ENCODE measurements at regions not wholly inside any gene's neighbourhood (a gene's known extent, or its start where the extent isn't known, plus 50 kb on each side); places are given as distances from the start of the nearest gene placed in this dataset.

GRCh38 chr18:25927830-25928229 is 162.6 kb downstream of the SS18 start:
- no peak for TF ChIP-seq YY1 (IDR thresholded peaks at IDR 0.05; ENCODE audit: low read depth)
- TF ChIP-seq USF1 (IDR thresholded peaks at IDR 0.05): no peak
- TF ChIP-seq TAF1 (IDR thresholded peaks at IDR 0.05; ENCODE audit: low read depth): no peak
- no peak for TF ChIP-seq EGR1 (IDR thresholded peaks at IDR 0.05)
- no peak for TF ChIP-seq FOXM1 (IDR thresholded peaks at IDR 0.05; ENCODE audit: borderline replicate concordance, low read depth)
- TF ChIP-seq TEAD4 (IDR thresholded peaks at IDR 0.05): no peak
- no peak for TF ChIP-seq CREB1 (IDR thresholded peaks at IDR 0.05; ENCODE audit: low read depth)
- TF ChIP-seq RAD21 (IDR thresholded peaks at IDR 0.05; ENCODE audit: low read depth): no peak
- TF ChIP-seq CEBPB (IDR thresholded peaks at IDR 0.05): no peak
- no peak for TF ChIP-seq NFIC (IDR thresholded peaks at IDR 0.05)
- TF ChIP-seq MAX (IDR thresholded peaks at IDR 0.05): no peak
- no peak for TF ChIP-seq TCF12 (IDR thresholded peaks at IDR 0.05; ENCODE audit: low read depth)
- TF ChIP-seq ZBTB7A (IDR thresholded peaks at IDR 0.05; ENCODE audit: low read depth): no peak
- no peak for TF ChIP-seq REST (IDR thresholded peaks at IDR 0.05; ENCODE audit: low read depth)
- TF ChIP-seq EP300 (IDR thresholded peaks at IDR 0.05; ENCODE audit: borderline replicate concordance): no peak

GRCh38 chr18:25923193-25923592 is 167.2 kb downstream of the SS18 start:
- TF ChIP-seq TAF1 (IDR thresholded peaks at IDR 0.05; ENCODE audit: low read depth) (no peak), USF1 (IDR thresholded peaks at IDR 0.05) (no peak), EGR1 (IDR thresholded peaks at IDR 0.05) (no peak), ZBTB7A (IDR thresholded peaks at IDR 0.05; ENCODE audit: low read depth) (no peak), TCF12 (IDR thresholded peaks at IDR 0.05; ENCODE audit: low read depth) (no peak), TEAD4 (IDR thresholded peaks at IDR 0.05) (no peak)

GRCh38 chr18:25921677-25922421 is 168.6 kb downstream of the SS18 start:
- TF ChIP-seq MAX (IDR thresholded peaks at IDR 0.05) (no peak), CEBPB (IDR thresholded peaks at IDR 0.05) (no peak), YY1 (IDR thresholded peaks at IDR 0.05; ENCODE audit: low read depth) (peak; percentile 89), CREB1 (IDR thresholded peaks at IDR 0.05; ENCODE audit: low read depth) (no peak), REST (IDR thresholded peaks at IDR 0.05; ENCODE audit: low read depth) (no peak), EP300 (IDR thresholded peaks at IDR 0.05; ENCODE audit: borderline replicate concordance) (no peak), RAD21 (IDR thresholded peaks at IDR 0.05; ENCODE audit: low read depth) (peak; percentile 78), TAF1 (IDR thresholded peaks at IDR 0.05; ENCODE audit: low read depth) (no peak), USF1 (IDR thresholded peaks at IDR 0.05) (no peak), EGR1 (IDR thresholded peaks at IDR 0.05) (no peak), TEAD4 (IDR thresholded peaks at IDR 0.05) (0 out of 2 replicates have a peak, but pooled peaks have one; percentile 25), ZBTB7A (IDR thresholded peaks at IDR 0.05; ENCODE audit: low read depth) (no peak), FOXM1 (IDR thresholded peaks at IDR 0.05; ENCODE audit: borderline replicate concordance, low read depth) (no peak), NFIC (IDR thresholded peaks at IDR 0.05) (no peak), TCF12 (IDR thresholded peaks at IDR 0.05; ENCODE audit: low read depth) (no peak)

- TF ChIP-seq RAD21 (IDR thresholded peaks at IDR 0.05; ENCODE audit: low read depth) (no peak), TAF1 (IDR thresholded peaks at IDR 0.05; ENCODE audit: low read depth) (no peak), YY1 (IDR thresholded peaks at IDR 0.05; ENCODE audit: low read depth) (no peak), NFIC (IDR thresholded peaks at IDR 0.05) (no peak), EGR1 (IDR thresholded peaks at IDR 0.05) (no peak), MAX (IDR thresholded peaks at IDR 0.05) (no peak), ZBTB7A (IDR thresholded peaks at IDR 0.05; ENCODE audit: low read depth) (no peak), EP300 (IDR thresholded peaks at IDR 0.05; ENCODE audit: borderline replicate concordance) (no peak), TEAD4 (IDR thresholded peaks at IDR 0.05) (no peak), USF1 (IDR thresholded peaks at IDR 0.05) (no peak), REST (IDR thresholded peaks at IDR 0.05; ENCODE audit: low read depth) (no peak), FOXM1 (IDR thresholded peaks at IDR 0.05; ENCODE audit: borderline replicate concordance, low read depth) (no peak), TCF12 (IDR thresholded peaks at IDR 0.05; ENCODE audit: low read depth) (no peak), CEBPB (IDR thresholded peaks at IDR 0.05) (no peak), CREB1 (IDR thresholded peaks at IDR 0.05; ENCODE audit: low read depth) (no peak)
These were observed 174.5 kb downstream of the SS18 start for GRCh38 chr18:25915907-25916306.

Data from Ishikawa (cell line).